HG03095 (cell line): ENCODE measurements at regions not wholly inside any gene's neighbourhood (a gene's known extent, or its start where the extent isn't known, plus 50 kb on each side); places are given as distances from the start of the nearest gene placed in this dataset.

Experiments
- ATAC-seq: cut with Tn5 transposase; IDR thresholded peaks from one replicate; pipeline ENCODE4 v1.9.1; 2021; ENCODE audit warnings: moderate library complexity; ENCODE audit not compliant: unreplicated experiment

DNA sequence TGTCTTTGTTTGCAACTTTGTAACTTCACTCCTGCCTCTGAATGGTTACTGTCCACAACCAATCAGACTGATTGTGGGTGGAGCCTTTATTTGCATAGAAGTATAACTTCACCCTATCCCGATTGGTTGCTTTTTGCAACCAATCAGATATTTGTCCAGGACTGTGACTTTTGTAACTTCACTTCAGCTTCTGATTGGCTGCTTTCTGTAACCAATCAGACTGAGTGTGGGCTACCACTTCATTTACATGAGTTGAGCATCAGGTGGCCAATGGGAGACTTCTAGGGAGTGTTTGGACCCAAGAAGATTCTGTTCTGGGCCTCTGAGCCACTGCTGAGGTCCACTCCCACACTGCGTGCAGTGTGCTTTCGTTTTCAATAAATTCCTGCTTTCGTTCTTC lies 1810.7 kb upstream of the CDH6 start:
- ATAC-seq, result no peak

DNA sequence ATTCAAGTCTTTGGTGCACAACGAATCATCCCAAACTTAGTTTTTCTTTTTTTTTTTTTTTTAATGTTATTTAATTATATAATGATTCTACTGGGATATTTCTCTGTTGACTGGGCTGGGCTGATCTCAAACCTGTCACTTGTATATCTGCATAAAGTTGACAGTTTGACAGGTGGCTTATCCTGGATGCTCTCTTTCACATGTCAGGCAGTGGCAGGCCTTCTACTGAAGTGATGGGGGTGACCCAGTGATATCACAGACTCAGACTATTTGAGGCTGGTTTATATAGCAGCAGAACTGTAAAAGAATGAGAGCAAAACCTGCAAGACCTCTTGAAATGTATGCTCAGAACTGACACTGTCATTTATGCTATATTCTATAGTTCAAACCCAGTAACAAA lies 1813.5 kb upstream of the CDH6 start:
- ATAC-seq, result no peak

DNA sequence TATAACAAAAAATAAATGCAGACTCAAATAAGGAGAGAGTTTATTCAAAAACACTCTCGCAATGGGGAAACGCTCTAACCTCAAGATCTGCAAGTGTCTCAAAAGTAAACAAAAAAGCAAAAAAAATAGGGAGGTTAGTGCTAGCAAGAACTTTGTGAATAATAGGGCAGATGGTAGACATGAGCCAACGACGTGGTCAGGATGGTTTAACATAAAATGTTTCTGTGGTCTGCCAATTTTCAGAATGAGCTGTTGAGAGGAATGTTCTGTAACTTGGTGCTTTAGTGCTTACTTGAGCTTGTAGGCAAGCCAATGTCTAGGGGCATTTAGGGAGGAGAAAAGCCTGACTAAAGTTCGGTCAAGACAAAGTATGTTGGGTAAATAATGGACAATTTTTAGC lies 1813.9 kb upstream of the CDH6 start:
- ATAC-seq, result no peak

DNA sequence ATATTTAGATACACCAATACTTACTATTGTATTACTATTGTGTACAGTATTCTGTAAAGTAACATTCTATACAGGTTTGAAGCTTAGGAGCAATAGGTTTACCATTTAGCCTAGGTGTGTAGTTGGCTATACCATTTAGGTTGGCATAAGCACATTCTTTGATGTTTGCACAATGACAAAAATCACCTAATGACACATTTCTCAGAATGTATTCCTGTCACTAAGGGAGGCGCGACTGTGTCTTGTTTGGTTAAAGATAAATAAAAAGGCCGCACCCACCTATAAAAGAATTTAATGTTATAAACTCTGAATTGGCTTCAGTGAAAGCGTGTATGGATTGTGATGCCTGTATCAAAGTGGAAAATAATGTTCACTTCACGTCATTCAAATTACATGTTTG lies 1815.4 kb upstream of the CDH6 start:
- ATAC-seq, result no peak

DNA sequence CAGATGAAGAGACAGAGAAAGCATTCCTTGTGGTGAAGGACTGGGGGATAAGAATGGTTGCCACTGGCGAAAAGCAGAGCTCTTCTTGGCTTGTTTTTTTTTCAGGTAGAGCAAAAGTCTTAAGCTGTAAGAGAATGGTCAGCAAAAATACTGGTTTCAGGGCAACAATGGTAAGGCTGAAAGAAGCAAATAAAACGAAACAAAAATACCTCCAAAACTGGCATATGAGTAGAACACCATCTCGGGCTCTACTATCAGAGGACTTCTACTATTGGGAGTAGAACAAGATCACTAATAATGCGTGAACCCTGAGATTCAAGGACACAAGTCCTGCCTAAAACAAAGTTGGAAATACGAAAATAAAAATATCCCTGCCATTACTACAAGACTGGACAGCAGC lies 1823.2 kb upstream of the CDH6 start:
- ATAC-seq, result no peak

DNA sequence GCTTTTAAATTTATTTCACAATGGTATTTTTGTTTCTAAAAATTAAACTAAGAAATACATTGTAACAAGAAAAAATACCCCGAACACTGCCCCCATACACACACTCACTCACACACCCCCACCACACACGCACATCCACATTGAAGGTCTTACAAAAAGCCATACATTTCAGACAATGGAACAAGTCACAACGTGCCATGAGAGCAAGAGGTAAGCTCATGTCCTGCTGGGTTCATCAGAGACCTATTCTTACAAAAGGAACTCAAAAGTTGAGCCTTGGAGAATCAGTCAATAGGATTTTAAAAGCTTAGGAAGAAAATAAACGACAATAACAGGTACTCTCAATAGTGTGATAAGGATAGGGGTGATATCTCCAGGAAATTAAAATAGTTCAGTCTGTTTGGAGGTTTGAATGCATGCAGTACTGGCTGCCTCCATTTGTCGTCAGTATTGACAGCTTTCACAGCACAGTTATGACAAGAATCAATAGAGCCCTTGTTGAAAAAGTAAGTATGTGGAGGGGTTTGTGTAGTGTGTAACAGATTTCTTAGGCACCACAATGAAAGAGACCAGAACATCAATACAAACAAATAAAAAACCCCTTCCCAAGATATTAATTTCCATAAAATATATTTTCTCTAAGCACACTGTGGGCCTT lies 1826.2 kb upstream of the CDH6 start:
- no peak for ATAC-seq

DNA sequence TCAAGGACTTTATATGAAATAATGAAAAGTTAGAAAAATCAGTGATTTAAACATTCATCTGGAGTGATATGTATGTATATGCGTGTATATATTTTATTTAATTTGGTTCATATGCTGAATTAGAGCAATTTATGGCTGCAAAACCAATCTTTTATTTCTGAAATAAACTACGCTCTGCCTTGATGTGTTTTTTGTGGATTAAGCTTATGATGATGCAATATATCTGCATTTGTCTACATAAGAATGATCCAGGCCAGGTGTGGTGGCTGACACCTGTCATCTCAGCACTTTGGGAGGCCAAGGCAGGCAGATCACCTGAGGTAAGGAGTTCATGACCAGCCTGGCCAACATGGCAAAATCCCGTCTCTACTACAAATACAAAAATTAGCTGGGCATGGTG lies 1842.3 kb upstream of the CDH6 start:
- no peak for ATAC-seq

DNA sequence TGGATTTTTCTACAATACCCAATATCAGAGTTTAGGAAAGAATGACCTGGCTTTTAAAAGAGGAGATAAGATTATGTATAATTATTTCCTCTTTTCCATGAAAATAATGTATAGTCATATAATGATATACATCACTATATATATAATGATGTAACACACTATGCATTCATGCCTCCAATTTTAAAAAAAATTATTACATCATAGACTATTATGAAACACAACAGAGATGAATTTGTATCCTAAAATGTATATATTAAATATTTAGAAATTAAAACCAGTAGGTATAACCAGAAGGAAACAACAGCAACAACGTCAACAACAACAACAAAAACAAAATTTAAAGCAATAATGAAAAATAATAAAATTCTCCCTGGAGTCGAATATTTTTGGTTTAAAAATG lies 1856.5 kb upstream of the CDH6 start:
- ATAC-seq, result no peak

DNA sequence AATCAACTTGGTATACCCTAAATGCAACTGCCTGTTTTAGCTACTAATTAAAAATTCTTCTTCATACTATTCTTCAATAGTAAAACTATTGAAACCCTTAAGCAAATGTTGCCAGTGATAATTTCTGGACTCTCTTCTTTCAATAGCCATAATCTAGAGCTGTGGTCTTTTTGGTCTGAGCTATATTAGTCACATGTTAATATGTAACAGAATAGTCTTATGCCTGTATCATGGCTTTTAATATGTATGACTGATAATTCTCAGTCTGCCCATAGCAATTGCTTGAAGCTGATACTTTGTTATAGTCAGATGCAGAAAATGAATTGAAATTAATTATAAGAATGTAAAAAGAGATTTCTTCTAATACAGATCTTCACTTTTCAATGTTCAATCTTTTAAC lies 1871.9 kb upstream of the CDH6 start:
- ATAC-seq, result no peak

DNA sequence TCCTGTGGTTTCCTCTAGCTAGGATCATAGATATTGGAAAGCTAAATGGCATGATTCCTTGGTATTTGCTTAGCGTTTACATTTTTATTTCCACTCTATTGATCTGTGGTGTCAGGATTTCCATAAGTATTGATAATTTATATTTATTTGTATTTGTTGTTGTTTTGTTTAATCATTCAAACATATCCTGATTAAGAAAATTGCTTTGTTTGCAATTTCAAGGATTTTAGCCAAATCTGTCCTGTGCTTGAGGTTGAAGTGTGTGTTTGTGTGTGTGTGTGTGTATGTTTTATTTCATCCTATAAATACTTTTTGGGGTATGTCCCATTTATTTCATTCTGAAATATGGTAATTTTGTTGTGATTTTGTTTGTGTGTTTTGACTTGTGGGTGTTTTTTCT lies 1884.1 kb upstream of the CDH6 start:
- ATAC-seq, result no peak

DNA sequence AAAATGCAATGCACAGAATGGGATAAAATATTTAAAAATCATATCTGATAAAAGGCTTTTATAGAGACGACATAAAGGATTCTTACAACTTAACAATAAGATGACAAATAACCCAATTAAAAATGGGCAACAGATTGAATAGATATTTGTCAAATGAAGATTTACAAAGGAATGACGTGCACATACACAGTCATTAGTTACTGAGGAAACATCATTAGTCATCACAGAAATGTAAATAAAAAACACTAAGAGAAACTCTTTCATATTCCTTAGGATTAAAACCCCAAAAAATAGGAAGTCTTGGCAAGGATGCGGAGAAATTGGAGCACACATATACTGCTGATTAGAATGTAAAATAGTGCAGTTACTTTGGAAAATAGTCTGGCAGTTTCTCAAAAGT lies 1886.0 kb upstream of the CDH6 start:
- ATAC-seq, result no peak

DNA sequence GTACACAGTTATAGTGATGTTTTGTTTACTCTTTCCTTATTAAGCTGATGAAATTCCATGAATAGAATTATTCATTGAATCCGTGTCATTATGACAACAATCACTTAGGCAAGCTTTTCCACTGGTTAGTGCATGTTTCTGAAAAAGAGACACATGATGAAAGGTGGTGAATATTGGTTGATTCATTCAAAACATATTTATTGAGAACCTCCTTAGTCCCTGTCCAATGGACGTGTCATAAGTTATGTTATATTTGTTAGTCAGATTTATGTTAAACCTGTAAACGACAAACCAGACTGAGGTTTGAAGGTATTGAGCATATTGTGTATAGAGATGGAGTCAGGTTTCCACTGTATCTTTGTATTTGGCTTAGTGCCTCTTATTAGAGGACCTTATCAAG lies 1888.9 kb upstream of the CDH6 start:
- ATAC-seq, result no peak

DNA sequence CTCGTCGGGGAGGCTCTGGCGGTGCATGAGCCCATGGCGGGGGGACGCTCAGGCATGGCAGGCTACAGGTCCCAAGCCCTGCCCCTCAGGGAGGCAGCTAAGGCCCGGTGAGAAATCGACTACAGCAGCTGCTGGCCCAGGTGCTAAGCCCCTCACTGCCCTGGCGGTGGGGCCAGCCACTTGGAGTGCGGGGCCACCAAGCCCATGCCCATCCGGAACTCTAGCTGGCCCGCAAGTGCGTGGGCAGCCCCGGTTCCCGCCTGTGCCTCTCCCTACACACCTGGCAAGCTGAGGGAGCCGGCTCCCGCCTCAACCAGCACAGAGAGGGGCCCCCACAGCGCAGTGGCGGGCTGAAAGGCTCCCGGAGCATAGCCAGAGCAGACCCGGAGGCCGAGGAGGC lies 1896.9 kb upstream of the CDH6 start:
- no peak for ATAC-seq

DNA sequence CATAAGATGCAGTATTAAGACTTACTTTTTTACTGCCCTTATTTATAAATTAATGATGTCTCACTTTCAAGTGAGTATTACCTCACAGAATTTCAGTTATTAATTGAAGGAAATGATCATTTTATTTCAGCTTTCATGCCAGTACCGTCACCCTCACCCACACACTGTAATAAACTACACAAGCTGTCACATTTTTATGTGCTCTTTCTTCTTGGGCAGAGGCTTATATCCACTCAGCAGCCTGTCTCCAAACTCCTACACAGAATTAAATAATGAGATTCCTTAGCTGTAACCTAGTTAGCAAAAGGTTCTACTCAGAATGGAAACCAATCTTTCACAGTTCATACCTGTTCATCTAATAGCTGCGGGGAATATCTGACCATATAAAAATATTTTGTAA lies 1915.8 kb upstream of the CDH6 start:
- ATAC-seq, result no peak

DNA sequence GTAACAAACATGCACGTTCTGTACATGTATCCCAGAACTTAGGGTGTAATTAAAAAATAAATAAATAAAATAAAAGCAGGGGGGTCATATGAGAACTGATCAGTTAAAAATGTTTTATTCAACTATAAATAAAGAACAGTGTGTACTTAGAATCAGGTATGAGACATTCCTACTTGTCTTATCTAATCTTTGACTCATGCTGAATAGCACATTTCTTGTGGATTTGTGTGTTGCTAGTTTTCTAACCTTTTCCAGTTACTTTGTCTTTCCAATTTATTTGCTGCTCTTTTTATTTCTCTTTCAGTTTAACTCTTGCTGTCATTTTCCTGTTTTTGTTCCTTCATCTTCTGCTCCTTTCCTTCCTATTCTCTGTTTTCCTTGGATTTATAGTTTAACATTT lies 1917.1 kb upstream of the CDH6 start:
- ATAC-seq, result no peak

DNA sequence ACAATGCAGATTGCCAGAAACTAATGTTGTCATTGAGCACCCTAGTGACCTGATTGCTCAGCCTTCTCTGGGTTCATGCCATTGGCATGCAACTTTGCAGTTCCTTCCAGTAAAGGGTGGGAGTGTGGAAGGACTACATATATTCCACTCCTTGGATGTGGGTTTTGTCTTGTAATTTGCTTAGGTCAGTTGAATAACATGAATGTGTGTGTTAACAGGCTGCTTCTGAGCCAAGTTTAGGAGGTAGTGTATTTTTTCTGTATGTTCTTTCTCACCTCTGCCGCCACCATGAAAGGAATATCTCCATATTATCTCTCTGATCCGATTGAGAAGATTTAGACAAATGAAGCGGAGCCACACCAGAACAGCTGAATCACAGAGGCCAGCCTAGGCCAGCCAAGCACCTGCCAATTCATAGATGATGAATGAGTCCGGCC lies 1929.6 kb upstream of the CDH6 start:
- no peak for ATAC-seq

DNA sequence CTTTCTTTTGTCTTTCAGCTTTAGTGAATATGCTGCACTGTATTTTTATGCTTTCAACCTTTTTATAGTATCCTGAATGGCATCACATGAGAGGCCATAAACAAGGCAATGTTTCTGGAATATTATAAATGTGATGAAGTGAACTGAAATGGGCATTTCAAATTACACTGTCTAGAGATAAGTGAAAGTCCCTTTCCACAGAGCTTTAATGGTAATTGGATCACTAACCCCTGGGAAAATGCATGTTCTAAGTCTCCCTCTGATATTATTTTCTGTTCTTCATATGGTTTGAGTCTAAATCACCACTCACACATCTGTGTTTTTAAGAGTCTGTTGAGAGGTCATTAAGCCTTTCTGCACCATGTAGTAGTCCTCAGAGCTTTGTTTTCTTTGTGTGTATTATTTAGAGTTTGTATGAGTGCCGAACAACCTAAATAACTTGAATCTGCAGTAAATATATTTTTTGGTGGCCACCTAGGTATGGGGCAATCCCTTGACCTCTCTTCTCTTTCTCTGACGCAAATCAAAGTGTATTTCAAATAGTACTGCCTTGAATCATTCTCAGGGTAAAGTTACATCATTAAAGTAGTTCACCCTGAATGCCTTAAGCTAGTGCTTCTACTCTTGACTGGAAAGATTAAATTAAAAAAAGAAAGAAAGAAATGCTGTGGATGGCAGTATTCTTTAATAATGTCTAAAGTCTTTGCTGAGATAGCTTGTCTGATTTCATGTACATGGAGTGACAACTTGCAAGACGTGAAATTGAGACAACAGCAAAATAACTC lies 1931.0 kb upstream of the CDH6 start:
- no peak for ATAC-seq

DNA sequence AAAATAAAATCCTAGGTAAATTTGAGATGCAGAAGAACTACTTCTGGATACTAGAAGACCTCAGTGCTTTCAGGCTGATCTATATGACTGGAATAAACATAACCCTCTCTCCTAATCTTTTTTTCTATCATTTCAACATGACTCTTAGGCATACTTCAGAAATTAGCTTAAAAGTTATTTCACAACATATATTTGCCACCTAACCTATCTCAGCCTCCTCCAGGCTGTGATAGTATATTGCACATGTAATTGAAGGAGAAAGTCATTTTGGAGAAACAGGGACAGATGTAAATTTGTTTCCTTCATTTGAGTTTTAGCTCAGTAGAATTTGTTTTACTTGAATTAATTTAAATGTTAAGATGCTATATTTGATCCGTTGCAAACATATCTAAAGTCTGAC lies 1932.3 kb upstream of the CDH6 start:
- no peak for ATAC-seq

DNA sequence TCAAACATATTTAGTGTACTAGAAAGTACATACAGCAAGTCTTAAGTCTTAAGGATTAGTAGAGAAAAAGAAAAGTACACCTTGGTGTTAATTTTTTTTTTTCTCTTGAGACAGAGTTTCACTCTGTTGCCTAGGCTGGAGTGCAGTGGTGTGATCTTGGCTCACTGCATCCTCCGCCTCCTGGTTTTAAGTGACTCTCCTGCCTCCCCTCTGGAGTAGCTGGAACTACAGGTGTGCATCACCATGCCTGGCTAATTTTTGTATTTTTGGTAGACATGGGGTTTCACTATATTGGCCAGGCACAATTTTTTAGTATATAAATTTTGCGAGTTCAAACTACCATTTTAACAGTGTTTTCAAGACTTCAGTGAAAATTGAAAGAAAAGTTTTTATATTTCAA lies 1941.1 kb upstream of the CDH6 start:
- no peak for ATAC-seq

DNA sequence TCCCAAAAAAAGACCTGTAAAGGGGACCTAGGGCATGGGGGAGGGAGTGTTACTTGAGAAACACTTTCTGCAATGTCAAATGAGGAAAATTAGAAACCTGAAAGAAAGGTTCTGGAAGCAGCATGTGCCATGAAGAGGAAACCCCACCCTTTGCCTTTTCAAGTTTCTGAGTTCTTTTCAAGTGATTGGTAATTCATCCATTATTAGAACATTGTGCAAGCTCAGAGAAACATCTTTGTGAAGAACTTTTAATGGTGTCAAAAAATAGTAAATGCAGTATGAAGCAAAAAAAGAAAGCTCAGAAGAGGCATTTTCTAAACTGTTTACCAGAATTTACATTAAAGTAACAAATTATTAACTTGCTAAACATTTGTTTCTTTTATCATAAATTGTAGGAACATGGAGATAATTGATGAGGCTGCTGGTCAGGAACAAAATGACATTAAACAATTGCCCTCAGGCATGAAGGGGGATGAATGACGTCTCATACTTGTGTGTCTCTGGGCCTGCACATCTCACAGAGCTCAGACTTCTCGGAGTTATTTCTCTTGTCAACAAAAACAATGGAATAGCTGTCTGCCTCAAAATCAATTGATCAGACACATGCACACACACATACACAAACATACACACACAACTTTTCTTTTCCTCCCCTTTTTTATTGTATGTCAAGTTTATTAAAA lies 1946.0 kb upstream of the CDH6 start:
- no peak for ATAC-seq

DNA sequence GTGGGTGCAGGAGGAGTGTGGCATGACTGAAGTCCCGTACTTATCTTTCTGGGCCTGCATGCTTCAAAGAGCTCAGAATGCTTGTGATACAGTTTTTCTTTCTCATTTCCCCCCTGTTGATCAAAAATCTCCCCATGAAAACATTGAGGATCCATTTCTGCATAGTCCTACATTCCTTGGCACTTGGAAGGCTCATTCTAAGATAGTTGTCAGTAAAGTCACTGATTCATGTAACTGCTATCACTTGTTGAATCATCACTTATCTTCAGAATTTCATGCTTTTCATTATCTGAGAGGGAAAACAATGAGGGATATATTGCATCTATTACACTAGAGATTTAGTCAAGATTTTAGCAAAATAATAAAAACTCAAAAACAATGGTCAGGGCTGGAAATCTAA lies 1953.1 kb upstream of the CDH6 start:
- no peak for ATAC-seq

DNA sequence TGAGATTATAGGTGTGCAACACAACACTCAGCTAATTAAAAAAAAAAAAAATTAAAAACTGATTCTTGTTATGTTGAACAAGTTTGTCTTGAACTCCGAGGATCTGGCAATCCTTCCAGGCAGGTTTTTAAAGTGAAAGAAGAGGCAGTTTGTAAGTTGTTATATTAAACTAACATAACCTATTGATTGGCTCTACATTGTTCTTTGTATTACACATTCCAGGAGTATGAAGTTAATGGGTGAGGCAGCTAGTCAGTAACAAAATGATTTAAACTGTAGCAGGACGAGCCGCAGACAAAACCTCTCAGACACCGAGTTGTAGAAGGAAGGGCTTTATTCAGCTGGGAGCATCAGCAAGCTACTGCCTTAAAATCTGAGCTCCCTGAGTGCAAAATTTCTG lies 1953.9 kb upstream of the CDH6 start:
- no peak for ATAC-seq
